ENCODE measurements at regions not wholly inside any gene's neighbourhood (a gene's known extent, or its start where the extent isn't known, plus 50 kb on each side); places are given as distances from the start of the nearest gene placed in this dataset.

DNA sequence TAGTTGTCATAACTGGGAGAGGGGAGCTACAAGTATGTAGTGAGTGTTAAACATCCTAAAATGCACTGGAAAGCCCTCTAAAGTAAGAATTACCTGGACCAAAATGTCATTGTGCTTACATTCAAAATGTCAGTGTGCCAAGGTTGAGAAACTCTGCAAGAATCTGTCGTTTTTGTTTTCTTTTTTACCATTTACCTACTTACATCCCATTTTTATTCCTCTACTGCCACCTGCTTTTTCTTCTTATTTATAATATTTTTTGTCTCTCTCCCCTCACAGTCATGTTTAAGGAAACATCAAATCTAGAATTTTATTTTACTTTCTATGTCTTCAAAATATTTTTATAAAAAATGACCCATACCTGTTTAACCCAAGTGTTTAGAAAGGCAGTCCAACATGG, 226.4 kb downstream of the PCDH17 start:
- ATAC-seq, result no peak
- POLR2A ChIA-PET, result no interaction called here

DNA sequence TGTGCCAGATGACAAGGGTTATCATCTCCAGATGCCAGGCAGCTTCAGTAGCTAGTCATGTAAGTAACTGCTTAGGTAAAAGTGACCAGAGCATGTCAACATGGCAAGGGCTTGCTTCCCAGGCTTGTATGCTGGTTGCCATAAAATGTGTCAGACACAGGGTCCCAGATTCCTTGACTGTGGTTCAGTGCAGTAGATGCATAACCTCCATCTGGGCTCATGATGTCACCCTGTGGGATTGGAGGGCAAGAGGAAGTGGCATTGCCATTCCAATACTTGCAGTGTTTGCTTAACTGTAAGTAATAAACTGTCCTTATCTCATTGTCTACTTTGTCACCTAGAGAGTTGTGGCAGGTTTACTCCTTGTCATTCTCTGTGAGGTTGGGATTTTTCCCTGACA, 226.8 kb downstream of the PCDH17 start:
- Mint-ChIP-seq H3K9me3 (peaks cover 0 to 9% (median under 1%) of the 10 kb centered on the region in 11 donors), H3K36me3 (no peaks in the 10 kb centered on the region), H3K4me3 (no peak overlapping the region), H3K27ac (no peak overlapping the region), H3K4me1 (no peaks in the 10 kb centered on the region), H3K27me3 (no peaks in the 10 kb centered on the region)
- Histone ChIP-seq H3K27me3 (ENCODE audit: control insufficient read depth in 2 of 2, insufficient read depth in 2 of 2, low read length in 2 of 2) (no peaks in the 10 kb centered on the region), H3K4me3 (ENCODE audit: low read length) (no peak overlapping the region), H3K9me3 (ENCODE audit: control insufficient read depth in 2 of 3, low read length in 3 of 3) (no peaks in the 10 kb centered on the region), H3K27ac (ENCODE audit: low read depth, low read length) (no peak overlapping the region), H3K4me1 (ENCODE audit: control insufficient read depth in 2 of 2, insufficient read depth in 2 of 2, low read length in 2 of 2) (no peaks in the 10 kb centered on the region), H3K36me3 (ENCODE audit: control insufficient read depth in 2 of 3, insufficient read depth in 3 of 3, low read length in 3 of 3) (no peaks in the 10 kb centered on the region)
- DNase-seq (no peak), ATAC-seq (no peak)
- intact Hi-C loops (cut with micrococcal nuclease), result no loop called here
- ChIA-PET CTCF (no interaction called here), POLR2A (no interaction called here)

More for the DNA sequence above, 226.4 kb downstream of the PCDH17 start:
- H3K4me1 ChIP-seq (ENCODE audit: control insufficient read depth in 2 of 2, insufficient read depth in 2 of 2, low read length in 2 of 2), result no peaks in the 10 kb centered on the region
- H3K27ac Mint-ChIP-seq, result no peak overlapping the region
- H3K9me3 Mint-ChIP-seq, result peaks cover 0 to 9% (median 0%) of the 10 kb centered on the region in 11 donors
- DNase-seq, result no peak
- no peaks in the 10 kb centered on the region for H3K4me1 Mint-ChIP-seq
- CTCF ChIA-PET, result no interaction called here
- no peaks in the 10 kb centered on the region for H3K27me3 Mint-ChIP-seq
- H3K9me3 ChIP-seq (ENCODE audit: control insufficient read depth in 2 of 3, low read length in 3 of 3), result no peaks in the 10 kb centered on the region
- H3K36me3 ChIP-seq (ENCODE audit: control insufficient read depth in 2 of 3, insufficient read depth in 3 of 3, low read length in 3 of 3), result no peaks in the 10 kb centered on the region
- intact Hi-C loops (cut with micrococcal nuclease), result no loop called here
- H3K4me3 ChIP-seq (ENCODE audit: low read length), result no peak overlapping the region
- no peak overlapping the region for H3K4me3 Mint-ChIP-seq
- no peaks in the 10 kb centered on the region for H3K36me3 Mint-ChIP-seq
- no peak overlapping the region for H3K27ac ChIP-seq (ENCODE audit: low read depth, low read length)
- H3K27me3 ChIP-seq (ENCODE audit: control insufficient read depth in 2 of 2, insufficient read depth in 2 of 2, low read length in 2 of 2), result no peaks in the 10 kb centered on the region

DNA sequence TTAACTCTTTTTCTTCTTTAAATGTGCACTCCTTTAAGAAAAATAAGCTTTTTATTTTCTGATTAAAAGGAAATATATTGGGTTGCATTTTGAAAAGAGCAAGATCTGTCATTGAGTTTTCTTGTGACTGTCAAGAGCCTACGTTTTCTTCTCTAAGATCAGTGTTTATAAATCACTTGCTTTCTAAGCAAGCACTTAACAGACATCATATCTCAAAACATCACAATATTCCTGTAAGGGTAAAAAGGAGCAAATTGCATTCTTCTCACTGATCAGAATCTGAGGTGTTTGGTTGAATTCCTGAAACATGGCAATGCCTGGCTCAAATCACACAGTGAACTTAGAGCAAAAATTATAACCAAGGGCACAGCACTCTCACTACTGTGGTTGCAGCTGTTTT, 231.3 kb downstream of the PCDH17 start:
- no peaks in the 10 kb centered on the region for H3K4me1 Mint-ChIP-seq
- no peaks in the 10 kb centered on the region for H3K4me1 ChIP-seq (ENCODE audit: control insufficient read depth in 2 of 2, insufficient read depth in 2 of 2, low read length in 2 of 2)
- no peaks in the 10 kb centered on the region for H3K9me3 ChIP-seq (ENCODE audit: control insufficient read depth in 2 of 3, low read length in 3 of 3)
- no peaks in the 10 kb centered on the region for H3K36me3 Mint-ChIP-seq
- no peak overlapping the region for H3K4me3 Mint-ChIP-seq
- H3K27ac ChIP-seq (ENCODE audit: low read depth, low read length), result no peak overlapping the region
- H3K27me3 ChIP-seq (ENCODE audit: control insufficient read depth in 2 of 2, insufficient read depth in 2 of 2, low read length in 2 of 2), result no peaks in the 10 kb centered on the region
- no peak overlapping the region for H3K27ac Mint-ChIP-seq
- DNase-seq (no peak), ATAC-seq (no peak)
- H3K27me3 Mint-ChIP-seq, result no peaks in the 10 kb centered on the region
- intact Hi-C loops (cut with micrococcal nuclease), result no loop called here
- H3K4me3 ChIP-seq (ENCODE audit: low read length), result no peak overlapping the region
- ChIA-PET CTCF (no interaction called here), POLR2A (no interaction called here)
- H3K9me3 Mint-ChIP-seq, result peaks cover 0 to 19% (median 8%) of the 10 kb centered on the region in 11 donors
- no peaks in the 10 kb centered on the region for H3K36me3 ChIP-seq (ENCODE audit: control insufficient read depth in 2 of 3, insufficient read depth in 3 of 3, low read length in 3 of 3)

DNA sequence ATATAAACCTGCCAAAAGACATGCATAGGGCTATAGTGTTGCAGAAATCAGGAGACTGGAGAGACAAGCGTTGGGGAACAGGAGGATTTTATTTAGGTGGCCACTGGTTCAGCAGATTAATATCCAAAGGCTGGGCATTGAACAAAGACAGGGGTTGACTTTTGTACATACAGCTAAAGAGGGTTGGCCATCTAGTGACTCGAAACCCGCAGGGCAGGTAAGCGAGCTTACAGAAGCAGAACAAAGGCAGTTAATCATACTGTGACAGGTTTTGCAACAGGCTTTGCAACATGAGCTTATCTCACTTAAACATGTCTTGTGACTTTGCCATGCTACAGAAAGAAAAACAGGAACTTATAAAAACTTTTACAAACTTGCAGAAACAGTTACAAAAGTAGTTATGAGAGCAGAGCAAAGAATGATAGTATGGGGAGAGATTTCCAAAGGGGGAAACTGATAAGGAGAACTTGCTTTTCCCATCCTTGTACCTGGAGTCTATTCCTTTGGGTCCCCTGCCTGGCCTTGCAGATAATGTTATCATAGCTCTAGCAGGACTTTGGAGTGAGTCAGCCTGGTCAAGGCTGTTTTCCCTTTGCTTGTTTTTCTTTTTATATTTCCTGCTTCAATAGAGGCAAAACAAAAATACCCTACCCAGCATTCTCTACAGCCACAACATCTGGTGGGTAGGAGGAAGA, 234.2 kb downstream of the PCDH17 start:
- intact Hi-C loops (cut with micrococcal nuclease), result no loop called here

DNA sequence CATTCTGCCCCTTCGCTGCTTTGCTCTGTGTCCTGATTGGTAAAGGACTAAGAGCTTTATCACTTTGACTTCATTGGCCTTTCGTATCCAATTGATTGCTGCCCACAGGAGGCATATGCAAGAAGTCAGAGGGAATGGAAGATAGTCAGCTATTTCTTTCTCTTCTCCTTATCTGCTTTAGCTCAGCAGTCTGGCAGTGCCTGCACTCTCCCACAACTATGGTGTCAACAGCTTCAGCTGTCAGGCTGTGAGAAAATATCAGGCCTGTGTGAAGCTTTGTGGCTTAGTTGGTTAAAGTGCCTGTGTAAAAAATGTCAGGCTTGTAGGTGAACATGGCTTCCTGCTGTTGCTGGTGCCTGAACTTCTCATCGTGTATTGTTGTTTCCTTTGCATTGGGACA, 243.0 kb downstream of the PCDH17 start:
- no peak overlapping the region for H3K27ac ChIP-seq (ENCODE audit: low read depth, low read length)
- H3K9me3 Mint-ChIP-seq, result peaks cover under 1 to 21% (median 7%) of the 10 kb centered on the region in 11 donors
- DNase-seq (no peak), ATAC-seq (no peak)
- ChIA-PET CTCF (no interaction called here), POLR2A (no interaction called here)
- H3K4me1 ChIP-seq (ENCODE audit: control insufficient read depth in 2 of 2, insufficient read depth in 2 of 2, low read length in 2 of 2), result no peaks in the 10 kb centered on the region
- H3K4me3 Mint-ChIP-seq, result no peak overlapping the region
- H3K4me1 Mint-ChIP-seq, result no peaks in the 10 kb centered on the region
- H3K9me3 ChIP-seq (ENCODE audit: control insufficient read depth in 2 of 3, low read length in 3 of 3), result no peaks in the 10 kb centered on the region
- H3K27me3 Mint-ChIP-seq, result no peaks in the 10 kb centered on the region
- H3K36me3 Mint-ChIP-seq, result no peaks in the 10 kb centered on the region
- H3K27ac Mint-ChIP-seq, result no peak overlapping the region
- H3K4me3 ChIP-seq (ENCODE audit: low read length), result no peak overlapping the region
- H3K36me3 ChIP-seq (ENCODE audit: control insufficient read depth in 2 of 3, insufficient read depth in 3 of 3, low read length in 3 of 3), result no peaks in the 10 kb centered on the region
- H3K27me3 ChIP-seq (ENCODE audit: control insufficient read depth in 2 of 2, insufficient read depth in 2 of 2, low read length in 2 of 2), result no peaks in the 10 kb centered on the region
- intact Hi-C loops (cut with micrococcal nuclease), result no loop called here

More for the DNA sequence above, 234.2 kb downstream of the PCDH17 start:
- Mint-ChIP-seq H3K27ac (no peak overlapping the region), H3K27me3 (no peaks in the 10 kb centered on the region), H3K36me3 (no peaks in the 10 kb centered on the region), H3K9me3 (peaks cover 0 to 19% (median 11%) of the 10 kb centered on the region in 11 donors), H3K4me1 (no peaks in the 10 kb centered on the region), H3K4me3 (no peak overlapping the region)
- Histone ChIP-seq H3K27me3 (ENCODE audit: control insufficient read depth in 2 of 2, insufficient read depth in 2 of 2, low read length in 2 of 2) (no peaks in the 10 kb centered on the region), H3K4me3 (ENCODE audit: low read length) (no peak overlapping the region), H3K4me1 (ENCODE audit: control insufficient read depth in 2 of 2, insufficient read depth in 2 of 2, low read length in 2 of 2) (no peaks in the 10 kb centered on the region), H3K9me3 (ENCODE audit: control insufficient read depth in 2 of 3, low read length in 3 of 3) (no peaks in the 10 kb centered on the region), H3K27ac (ENCODE audit: low read depth, low read length) (no peak overlapping the region), H3K36me3 (ENCODE audit: control insufficient read depth in 2 of 3, insufficient read depth in 3 of 3, low read length in 3 of 3) (no peaks in the 10 kb centered on the region)
- no peak for DNase-seq
- CTCF ChIA-PET, result no interaction called here
- POLR2A ChIA-PET, result no interaction called here
- ATAC-seq, result no peak

DNA sequence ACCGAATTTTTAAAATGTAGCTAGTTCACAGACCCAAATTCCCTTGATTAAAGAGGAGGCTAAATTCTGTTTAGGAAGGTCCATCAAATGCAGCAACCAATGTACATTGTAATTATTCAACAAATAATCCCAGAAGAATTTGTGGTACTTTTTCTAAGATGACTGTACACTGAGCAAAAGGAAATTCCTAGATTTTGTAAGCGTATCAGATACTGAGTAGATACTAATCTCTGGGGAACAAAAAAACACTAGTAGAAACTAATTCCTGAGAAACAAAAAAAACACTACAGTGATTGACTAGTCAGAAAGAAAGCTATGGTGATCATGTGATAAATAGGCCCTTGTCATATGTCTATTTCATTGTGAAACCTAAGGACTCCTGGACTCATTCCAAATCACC, 246.1 kb downstream of the PCDH17 start:
- CTCF ChIA-PET, result no interaction called here

DNA sequence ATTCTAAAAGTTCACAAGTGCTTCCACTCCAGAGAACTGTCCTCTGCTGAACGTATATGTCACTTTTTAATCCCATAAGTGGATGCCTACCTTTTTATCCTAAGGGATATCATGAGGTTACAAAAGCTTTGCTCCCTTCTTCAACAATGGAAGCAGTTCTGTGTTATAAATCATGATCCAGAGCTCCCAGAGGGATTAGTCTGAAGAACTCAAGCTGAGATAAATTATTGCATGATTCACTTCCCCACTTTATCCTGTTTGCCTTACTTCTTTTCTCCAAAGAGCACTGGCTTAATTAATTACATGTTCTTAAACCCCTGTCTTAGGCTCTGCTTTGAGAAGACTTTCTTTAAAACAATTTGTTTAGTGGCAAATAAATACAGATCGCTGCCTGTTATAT, 246.7 kb downstream of the PCDH17 start:
- Histone ChIP-seq H3K4me1 (ENCODE audit: control insufficient read depth in 2 of 2, insufficient read depth in 2 of 2, low read length in 2 of 2) (no peaks in the 10 kb centered on the region), H3K4me3 (ENCODE audit: low read length) (no peak overlapping the region), H3K9me3 (ENCODE audit: control insufficient read depth in 2 of 3, low read length in 3 of 3) (no peaks in the 10 kb centered on the region), H3K36me3 (ENCODE audit: control insufficient read depth in 2 of 3, insufficient read depth in 3 of 3, low read length in 3 of 3) (no peaks in the 10 kb centered on the region), H3K27me3 (ENCODE audit: control insufficient read depth in 2 of 2, insufficient read depth in 2 of 2, low read length in 2 of 2) (no peaks in the 10 kb centered on the region), H3K27ac (ENCODE audit: low read depth, low read length) (no peak overlapping the region)
- ATAC-seq, result no peak
- Mint-ChIP-seq H3K27me3 (no peaks in the 10 kb centered on the region), H3K36me3 (no peaks in the 10 kb centered on the region), H3K4me1 (no peaks in the 10 kb centered on the region), H3K9me3 (peaks cover 0 to 35% (median 9%) of the 10 kb centered on the region in 11 donors), H3K4me3 (no peak overlapping the region), H3K27ac (no peak overlapping the region)
- ChIA-PET CTCF (no interaction called here), POLR2A (no interaction called here)
- intact Hi-C loops (cut with micrococcal nuclease), result no loop called here
- no peak for DNase-seq

More for the DNA sequence above, 246.1 kb downstream of the PCDH17 start:
- H3K4me3 Mint-ChIP-seq, result no peak overlapping the region
- H3K27me3 Mint-ChIP-seq, result no peaks in the 10 kb centered on the region
- Histone ChIP-seq H3K27me3 (ENCODE audit: control insufficient read depth in 2 of 2, insufficient read depth in 2 of 2, low read length in 2 of 2) (no peaks in the 10 kb centered on the region), H3K27ac (ENCODE audit: low read depth, low read length) (no peak overlapping the region), H3K4me3 (ENCODE audit: low read length) (no peak overlapping the region), H3K4me1 (ENCODE audit: control insufficient read depth in 2 of 2, insufficient read depth in 2 of 2, low read length in 2 of 2) (no peaks in the 10 kb centered on the region), H3K36me3 (ENCODE audit: control insufficient read depth in 2 of 3, insufficient read depth in 3 of 3, low read length in 3 of 3) (no peaks in the 10 kb centered on the region), H3K9me3 (ENCODE audit: control insufficient read depth in 2 of 3, low read length in 3 of 3) (no peaks in the 10 kb centered on the region)
- POLR2A ChIA-PET, result no interaction called here
- no peaks in the 10 kb centered on the region for H3K4me1 Mint-ChIP-seq
- no peaks in the 10 kb centered on the region for H3K36me3 Mint-ChIP-seq
- H3K9me3 Mint-ChIP-seq, result peaks cover 0 to 29% (median 6%) of the 10 kb centered on the region in 11 donors
- intact Hi-C loops (cut with micrococcal nuclease), result no loop called here
- no peak overlapping the region for H3K27ac Mint-ChIP-seq
- ATAC-seq, result no peak
- no peak for DNase-seq
